C4-2B (cell line): ENCODE measurements at regions not wholly inside any gene's neighbourhood (a gene's known extent, or its start where the extent isn't known, plus 50 kb on each side); places are given as distances from the start of the nearest gene placed in this dataset.

Experiments
- H3K27ac ChIP-seq: fragments of 450-650 bp; 2 replicates; pipeline ENCODE4 v1.5.1; 2017
- CTCF ChIP-seq: fragments of 450-650 bp; conservative IDR thresholded peaks from 2 replicates; pipeline ENCODE4 v1.5.1; 2017; ENCODE audit warnings: mild to moderate bottlenecking
- ZFX ChIP-seq: fragments of 450-650 bp; IDR thresholded peaks from 2 replicates; pipeline ENCODE4 v1.6.1; 2017

GRCh38 chr9:23603311-23603710 is 222.7 kb downstream of the ELAVL2 start:
- no peak overlapping the region for H3K27ac ChIP-seq
- no peak for TF ChIP-seq ZFX
- TF ChIP-seq CTCF = no peak

GRCh38 chr9:23606107-23606506 is 219.9 kb downstream of the ELAVL2 start:
- TF ChIP-seq ZFX = no peak
- no peak for TF ChIP-seq CTCF
- H3K27ac ChIP-seq = no peak overlapping the region

DNA sequence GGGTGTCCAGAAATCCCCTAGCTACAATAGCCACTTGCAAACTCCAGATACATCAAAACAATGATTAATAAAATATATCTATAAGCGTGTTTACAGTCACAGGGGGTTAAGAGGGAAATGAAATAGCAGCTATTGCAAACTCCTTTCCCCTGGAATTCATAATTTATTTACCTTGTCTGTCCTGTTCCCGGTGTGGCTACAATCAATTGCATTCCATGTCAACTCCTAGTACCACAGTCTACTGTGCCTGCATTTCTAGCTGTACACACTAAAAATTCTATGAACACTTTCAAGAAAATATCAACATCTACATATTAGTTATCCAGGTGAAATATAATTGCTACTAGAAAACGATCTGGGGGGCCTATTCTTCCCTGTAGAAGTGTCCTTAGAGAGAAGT is 217.6 kb downstream of the ELAVL2 start:
- TF ChIP-seq CTCF = no peak
- TF ChIP-seq ZFX = no peak

GRCh38 chr9:23611869-23612268 is 214.2 kb downstream of the ELAVL2 start:
- no peak overlapping the region for H3K27ac ChIP-seq
- TF ChIP-seq CTCF (no peak), ZFX (no peak)

More for the DNA sequence above, 217.6 kb downstream of the ELAVL2 start:
- no peak overlapping the region for H3K27ac ChIP-seq

DNA sequence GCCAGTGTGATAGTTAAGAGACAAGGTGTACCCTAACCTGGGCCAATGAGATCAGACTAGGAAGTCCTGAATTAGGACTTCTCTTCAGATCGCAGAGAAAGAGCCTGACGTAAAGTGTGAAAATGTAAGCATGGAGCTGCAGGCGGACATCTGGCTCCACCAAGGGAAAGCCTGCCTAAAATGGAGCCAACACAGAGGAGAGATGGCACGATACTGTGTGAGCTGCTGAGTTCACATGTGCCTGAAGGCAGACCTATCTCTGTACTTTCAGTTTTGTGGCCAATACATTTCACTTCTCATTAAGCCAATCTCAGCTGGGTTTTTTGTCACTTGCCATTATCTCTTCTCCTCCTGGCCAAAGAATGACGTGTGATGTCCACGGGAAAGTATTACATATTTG is 210.5 kb downstream of the ELAVL2 start:
- TF ChIP-seq ZFX (no peak), CTCF (no peak)

GRCh38 chr9:23621188-23621587 is 204.9 kb downstream of the ELAVL2 start:
- no peak overlapping the region for H3K27ac ChIP-seq
- no peak for TF ChIP-seq ZFX

More for the DNA sequence above, 210.5 kb downstream of the ELAVL2 start:
- no peak overlapping the region for H3K27ac ChIP-seq

GRCh38 chr9:23621924-23622323 is 204.1 kb downstream of the ELAVL2 start:
- no peak for TF ChIP-seq CTCF
- no peak for TF ChIP-seq ZFX
- no peak overlapping the region for H3K27ac ChIP-seq

DNA sequence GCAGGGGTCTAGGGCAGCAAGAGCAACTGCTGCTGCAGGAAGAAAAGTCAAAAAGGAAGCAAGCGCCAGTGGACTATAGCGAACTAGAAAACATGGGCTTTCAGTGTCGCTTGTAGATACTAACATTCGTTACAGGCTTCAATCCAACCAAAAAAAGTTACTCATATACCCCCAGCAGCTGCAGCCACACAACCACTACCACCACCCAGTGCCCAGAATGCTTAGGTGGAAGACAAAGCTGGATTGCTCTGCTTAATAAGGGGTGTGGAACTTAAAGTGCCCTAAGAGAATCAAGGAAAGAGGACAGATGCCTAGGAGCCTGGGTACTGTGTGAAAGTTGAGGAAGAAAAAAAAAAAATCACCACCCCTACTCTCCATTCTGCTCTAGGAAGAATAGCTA is 203.6 kb downstream of the ELAVL2 start:
- TF ChIP-seq ZFX (no peak), CTCF (no peak)
- no peak overlapping the region for H3K27ac ChIP-seq
